Umbilical cord (tissue), 1 donor: ENCODE measurements at regions not wholly inside any gene's neighbourhood (a gene's known extent, or its start where the extent isn't known, plus 50 kb on each side); places are given as distances from the start of the nearest gene placed in this dataset.
"Not testable (repeated sequence)": the region's sequence is repeated elsewhere in the genome, so short reads cannot be mapped to it uniquely, and the experiment has no call there.

Experiments
- DNase-seq: peaks from one replicate; pipeline ENCODE4 v3.0.0-alpha.2; 2015; ENCODE audit warnings: low spot score

GRCh38 chr1:99062192-99062591 is 57.5 kb upstream of the PLPPR5 start:
- DNase-seq, result no peak

GRCh38 chr1:99069146-99069545 is 64.5 kb upstream of the PLPPR5 start:
- no peak for DNase-seq

GRCh38 chr1:99078529-99078928 is 73.9 kb upstream of the PLPPR5 start:
- not testable (repeated sequence) for DNase-seq

GRCh38 chr1:99082366-99082765 is 77.7 kb upstream of the PLPPR5 start:
- no peak for DNase-seq

- DNase-seq, result no peak
These were observed 78.7 kb upstream of the PLPPR5 start for GRCh38 chr1:99083338-99083737.

- DNase-seq, result no peak
These were observed 79.9 kb upstream of the PLPPR5 start for GRCh38 chr1:99084562-99084961.

GRCh38 chr1:99086057-99086456 is 81.4 kb upstream of the PLPPR5 start:
- no peak for DNase-seq

GRCh38 chr1:99098589-99098988 is 93.9 kb upstream of the PLPPR5 start:
- no peak for DNase-seq

- DNase-seq, result no peak
These were observed 101.6 kb upstream of the PLPPR5 start for GRCh38 chr1:99106274-99106673.

- DNase-seq, result no peak
These were observed 103.0 kb upstream of the PLPPR5 start for GRCh38 chr1:99107680-99108079.

GRCh38 chr1:99110140-99111041 is 105.7 kb upstream of the PLPPR5 start:
- DNase-seq, result no peak

GRCh38 chr1:99115231-99115630 is 110.6 kb upstream of the PLPPR5 start:
- no peak for DNase-seq

GRCh38 chr1:99119188-99119587 is 114.5 kb upstream of the PLPPR5 start:
- DNase-seq, result no peak

GRCh38 chr1:99122039-99122438 is 117.4 kb upstream of the PLPPR5 start:
- DNase-seq, result no peak

GRCh38 chr1:99123936-99124335 is 119.3 kb upstream of the PLPPR5 start:
- DNase-seq, result no peak

- DNase-seq, result no peak
These were observed 126.9 kb upstream of the PLPPR5 start for GRCh38 chr1:99131546-99131945.

GRCh38 chr1:99133756-99134500 is 129.3 kb upstream of the PLPPR5 start:
- DNase-seq, result no peak

- no peak for DNase-seq
These were observed 126.6 kb upstream of the PLPPR4 start for GRCh38 chr1:99137554-99138206.

- DNase-seq, result no peak
These were observed 124.4 kb upstream of the PLPPR4 start for GRCh38 chr1:99139876-99140275.

GRCh38 chr1:99146129-99146848 is 118.0 kb upstream of the PLPPR4 start:
- no peak for DNase-seq

GRCh38 chr1:99149952-99150351 is 114.3 kb upstream of the PLPPR4 start:
- no peak for DNase-seq

GRCh38 chr1:99152132-99152531 is 112.2 kb upstream of the PLPPR4 start:
- no peak for DNase-seq
